G401 (cell line): ENCODE measurements at regions not wholly inside any gene's neighbourhood (a gene's known extent, or its start where the extent isn't known, plus 50 kb on each side); places are given as distances from the start of the nearest gene placed in this dataset.

Experiments used
- DNase-seq: peaks from one replicate; pipeline ENCODE4 v3.0.0-alpha.2; 2015; ENCODE audit warnings: low spot score
- in situ Hi-C: cut with HindIII; loops from 2 replicates; pipeline ENCODE4 v1.10.0; 2016; ENCODE audit warnings: low sequenced_read_pairs, mixed read lengths

DNA sequence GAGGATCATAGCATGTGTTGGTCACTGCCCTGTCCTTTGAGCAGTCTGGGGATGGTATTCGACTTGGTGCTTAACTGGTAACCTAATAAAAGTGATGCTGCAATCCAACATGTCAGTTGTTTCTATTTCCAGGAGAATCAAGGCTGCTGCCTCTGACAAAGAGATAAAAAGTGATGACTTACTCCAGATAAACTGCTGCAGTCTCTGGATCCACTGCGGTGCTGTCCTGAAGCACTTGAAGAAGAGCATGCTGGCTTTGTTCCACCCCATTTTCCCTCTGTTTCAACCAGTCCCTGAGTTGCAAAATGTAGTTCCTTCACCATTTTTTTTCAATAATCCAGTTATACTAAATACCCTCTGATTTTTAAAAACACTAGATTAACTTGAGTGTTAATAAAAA lies 403.5 kb upstream of the ANKRD30A start:
- no peak for DNase-seq
- in situ Hi-C loops: no loop called here

DNA sequence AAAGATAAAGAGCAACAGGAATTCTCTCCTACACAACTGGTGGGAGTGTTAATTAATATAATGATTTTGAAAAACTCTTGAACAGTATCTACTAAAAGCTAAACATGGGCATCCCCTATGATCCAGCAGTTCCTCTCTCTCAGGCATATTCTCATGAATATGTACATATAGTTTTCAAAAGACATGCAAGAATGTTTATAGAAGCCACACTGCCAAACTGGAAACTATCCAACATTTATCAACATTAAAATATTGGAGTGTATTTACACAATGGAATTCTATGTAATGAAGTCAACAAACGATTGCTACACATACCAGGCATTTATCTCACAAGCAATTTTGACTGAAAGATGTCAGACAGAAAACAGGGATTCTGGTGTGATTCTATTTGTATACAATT lies 404.5 kb upstream of the ANKRD30A start:
- in situ Hi-C loops: no loop called here
- no peak for DNase-seq

DNA sequence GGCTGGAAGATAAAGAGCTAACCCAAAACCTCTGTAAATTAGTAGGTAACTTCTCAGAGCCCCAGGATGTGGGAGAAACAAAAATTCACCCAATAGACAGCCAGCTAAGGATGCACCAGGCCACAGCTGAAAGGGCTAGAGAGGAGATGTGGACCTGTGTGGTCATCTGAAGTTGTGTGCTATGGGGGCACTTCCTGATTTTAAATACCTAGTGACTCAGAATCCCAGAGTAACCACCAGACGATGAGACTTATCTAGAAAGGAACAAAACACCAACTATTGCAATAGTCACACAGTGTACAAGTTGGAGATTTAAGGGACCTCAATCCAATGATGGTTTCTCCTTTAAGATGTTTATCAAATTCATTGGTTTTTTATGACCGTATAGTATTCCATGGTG lies 408.3 kb upstream of the ANKRD30A start:
- no peak for DNase-seq
- in situ Hi-C loops: no loop called here

DNA sequence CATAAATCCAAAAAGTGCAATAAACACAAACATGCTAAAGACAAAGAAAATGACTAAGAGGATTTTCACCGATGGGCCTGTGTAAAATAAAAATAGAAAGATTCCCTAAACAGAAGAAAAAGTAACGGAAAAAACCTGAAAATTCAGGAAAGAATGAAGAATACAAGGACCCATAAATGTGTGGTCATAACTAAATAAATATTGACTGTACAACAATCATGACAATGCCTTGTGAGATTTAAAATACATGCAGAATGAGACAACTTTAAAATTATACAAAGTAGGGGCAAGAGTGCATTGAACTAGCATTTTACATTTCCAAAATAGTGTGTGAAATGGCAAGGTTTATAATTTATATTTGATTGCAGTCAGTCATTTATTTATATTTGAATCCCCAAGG lies 409.1 kb upstream of the ANKRD30A start:
- in situ Hi-C loops: no loop called here
- DNase-seq: no peak

DNA sequence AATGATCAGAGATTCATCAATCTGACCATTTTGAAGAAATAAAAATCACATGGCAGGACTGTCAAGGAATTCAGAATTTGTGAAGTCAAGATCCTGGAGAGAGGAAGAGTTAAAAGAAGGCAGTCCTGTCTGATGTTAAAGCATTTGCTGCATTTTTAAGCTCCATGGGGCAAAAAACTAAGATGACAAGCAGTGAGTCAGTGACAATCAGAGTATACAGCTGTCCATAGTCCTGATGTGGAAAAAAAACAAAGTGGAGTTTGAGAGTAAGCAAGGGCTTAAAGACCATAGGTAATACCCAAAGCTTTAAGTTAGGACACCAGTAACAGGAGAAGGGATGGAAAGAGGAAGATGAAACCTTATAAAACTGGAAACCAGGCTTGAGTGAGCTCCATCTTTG lies 412.7 kb upstream of the ANKRD30A start:
- DNase-seq: no peak
- in situ Hi-C loops: no loop called here

GRCh38 chr10:36711361-36711760 lies 414.0 kb upstream of the ANKRD30A start:
- no peak for DNase-seq
- in situ Hi-C loops: no loop called here

GRCh38 chr10:36704124-36704523 lies 421.3 kb upstream of the ANKRD30A start:
- in situ Hi-C loops: no loop called here
- DNase-seq: no peak

GRCh38 chr10:36703179-36703578 lies 422.2 kb upstream of the ANKRD30A start:
- DNase-seq: no peak
- in situ Hi-C loops: no loop called here

DNA sequence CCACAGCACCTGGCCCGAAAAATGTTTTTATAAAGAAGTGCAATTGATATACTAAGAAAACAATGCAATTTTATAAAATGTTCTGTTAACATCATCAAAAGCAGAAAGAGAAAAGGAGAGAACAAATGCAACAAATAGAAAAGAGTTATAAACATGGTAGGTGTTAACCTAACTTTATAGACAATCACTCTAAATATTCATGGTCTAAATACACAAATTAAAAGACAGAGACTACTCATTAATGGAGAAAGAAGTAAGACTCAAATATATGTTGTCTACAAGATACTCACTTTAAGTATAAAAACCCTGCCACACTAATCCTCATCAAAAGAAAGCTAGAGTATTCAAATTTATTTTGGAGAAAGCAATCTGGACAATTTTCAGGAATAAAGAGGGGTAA lies 425.3 kb upstream of the ANKRD30A start:
- DNase-seq: no peak
- in situ Hi-C loops: no loop called here

DNA sequence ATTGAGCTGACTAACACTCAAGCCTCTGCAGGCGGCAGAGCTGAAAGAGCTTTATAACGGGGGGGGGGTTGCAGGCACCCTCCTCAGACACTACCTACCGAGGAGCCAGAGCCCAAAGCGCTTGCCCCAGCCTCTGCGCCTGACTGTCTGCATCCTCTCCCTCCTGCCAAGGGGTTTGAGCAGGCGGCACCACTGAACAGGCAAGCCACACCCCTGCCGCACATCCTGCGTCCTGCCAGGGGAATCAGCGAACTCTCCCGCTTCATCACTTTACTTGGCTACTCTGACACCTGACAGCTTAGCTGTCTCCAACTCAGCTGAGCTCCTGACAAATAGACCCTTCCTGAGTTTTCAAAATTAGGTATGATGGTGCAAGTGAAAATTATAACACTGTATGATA lies 432.6 kb upstream of the ANKRD30A start:
- no peak for DNase-seq
- in situ Hi-C loops: no loop called here

GRCh38 chr10:36688717-36689116 lies 436.7 kb upstream of the ANKRD30A start:
- in situ Hi-C loops: no loop called here

DNA sequence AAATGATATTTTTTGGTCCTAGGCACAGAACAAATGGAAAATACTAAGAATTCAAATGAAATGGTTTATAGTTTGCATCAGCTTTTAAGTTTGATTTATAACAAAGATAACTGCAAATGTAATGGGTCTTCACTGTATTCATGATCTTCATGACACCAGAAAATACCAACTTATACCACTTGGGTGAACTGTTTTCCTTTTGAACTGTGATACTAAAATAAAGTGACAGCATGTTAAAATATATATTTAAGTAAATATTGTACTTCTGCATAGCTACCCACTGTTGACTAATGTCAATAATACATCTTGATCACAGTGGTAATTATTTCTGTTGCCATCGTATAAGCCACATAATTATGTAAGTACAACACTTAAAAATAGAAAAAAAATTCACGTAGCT lies 442.0 kb upstream of the ANKRD30A start:
- in situ Hi-C loops: no loop called here

More at GRCh38 chr10:36688717-36689116, 436.7 kb upstream of the ANKRD30A start:
- DNase-seq: no peak

GRCh38 chr10:36681751-36682632 lies 443.4 kb upstream of the ANKRD30A start:
- in situ Hi-C loops: no loop called here
- no peak for DNase-seq

More for the DNA sequence above, 442.0 kb upstream of the ANKRD30A start:
- no peak for DNase-seq

- in situ Hi-C loops: no loop called here
These were observed 445.8 kb upstream of the ANKRD30A start for GRCh38 chr10:36679554-36679953.

GRCh38 chr10:36677431-36677768 lies 448.0 kb upstream of the ANKRD30A start:
- in situ Hi-C loops: no loop called here
- DNase-seq: no peak

More at GRCh38 chr10:36679554-36679953, 445.8 kb upstream of the ANKRD30A start:
- no peak for DNase-seq

DNA sequence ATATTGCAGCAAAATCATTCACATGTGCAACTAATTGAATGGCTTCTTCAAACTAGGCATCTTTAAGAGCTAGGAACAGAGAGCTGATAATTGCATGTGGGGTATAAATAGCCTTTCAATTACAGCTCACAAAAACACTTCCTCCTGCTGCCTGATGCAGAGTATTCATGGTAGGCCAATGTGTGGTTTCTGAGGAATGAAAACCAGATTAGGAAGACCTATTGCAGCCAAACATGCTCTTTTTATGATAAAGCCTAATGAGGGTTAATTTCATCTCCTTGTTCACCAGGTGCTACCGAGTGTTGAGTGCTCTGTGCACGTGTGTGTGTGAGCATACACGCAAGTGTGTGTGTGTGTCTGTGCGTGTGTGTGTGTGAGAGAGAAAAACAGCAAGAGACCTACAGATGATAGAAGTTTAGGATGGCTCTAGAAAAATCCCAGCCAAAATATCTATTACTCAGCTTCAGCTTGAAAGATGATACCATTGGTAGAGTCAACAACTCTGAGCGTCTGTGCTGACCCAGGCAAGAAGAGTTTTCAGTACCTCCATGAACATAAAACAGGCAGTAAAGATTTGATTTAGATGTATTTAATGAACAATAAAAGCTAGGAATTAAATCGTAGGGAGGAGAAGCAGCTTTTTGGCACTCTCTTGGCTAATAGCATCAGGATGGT lies 448.5 kb upstream of the ANKRD30A start:
- no peak for DNase-seq

DNA sequence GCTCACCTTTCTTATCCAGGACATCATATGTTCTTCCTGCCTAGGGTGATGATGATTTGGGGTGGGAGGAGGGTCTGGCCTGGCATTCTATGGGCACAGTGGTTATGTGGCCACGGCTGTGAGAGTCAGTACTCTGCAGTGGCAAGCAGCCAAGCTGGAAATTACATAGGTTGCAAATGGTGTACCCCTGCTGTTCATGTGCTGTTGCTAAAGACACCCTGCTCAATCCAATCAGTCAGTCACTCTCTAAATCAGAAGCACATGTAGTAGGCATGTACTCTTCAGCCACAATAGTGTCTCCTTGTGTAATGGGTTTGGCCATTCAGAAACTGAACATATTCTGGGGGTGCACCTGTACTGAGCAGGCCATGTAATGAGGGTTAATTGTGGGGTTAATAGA lies 449.1 kb upstream of the ANKRD30A start:
- in situ Hi-C loops: no loop called here
- DNase-seq: no peak

More for the DNA sequence above, 448.5 kb upstream of the ANKRD30A start:
- in situ Hi-C loops: no loop called here

DNA sequence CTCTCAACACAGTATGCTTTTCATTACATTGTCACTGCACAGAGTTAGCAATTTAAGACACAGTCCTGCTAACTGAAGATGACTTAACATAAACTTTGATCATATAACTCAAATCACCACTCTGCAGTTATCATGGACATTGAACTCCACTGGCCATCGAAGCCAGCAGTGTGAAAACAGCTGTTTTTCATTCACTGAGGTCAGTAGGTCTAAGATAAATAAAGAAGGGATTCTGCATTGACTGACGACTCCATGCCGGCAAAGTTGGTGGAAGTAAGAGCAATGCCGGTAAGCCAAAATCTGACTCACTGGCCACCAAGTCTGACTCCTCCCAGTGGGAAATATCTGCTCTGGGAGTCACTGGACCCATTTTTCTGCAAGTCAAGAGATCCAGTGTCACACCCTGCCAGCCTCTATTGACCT lies 449.9 kb upstream of the ANKRD30A start:
- in situ Hi-C loops: no loop called here
- no peak for DNase-seq

- in situ Hi-C loops: no loop called here
- no peak for DNase-seq
These were observed 453.8 kb upstream of the ANKRD30A start for GRCh38 chr10:36671607-36672006.

DNA sequence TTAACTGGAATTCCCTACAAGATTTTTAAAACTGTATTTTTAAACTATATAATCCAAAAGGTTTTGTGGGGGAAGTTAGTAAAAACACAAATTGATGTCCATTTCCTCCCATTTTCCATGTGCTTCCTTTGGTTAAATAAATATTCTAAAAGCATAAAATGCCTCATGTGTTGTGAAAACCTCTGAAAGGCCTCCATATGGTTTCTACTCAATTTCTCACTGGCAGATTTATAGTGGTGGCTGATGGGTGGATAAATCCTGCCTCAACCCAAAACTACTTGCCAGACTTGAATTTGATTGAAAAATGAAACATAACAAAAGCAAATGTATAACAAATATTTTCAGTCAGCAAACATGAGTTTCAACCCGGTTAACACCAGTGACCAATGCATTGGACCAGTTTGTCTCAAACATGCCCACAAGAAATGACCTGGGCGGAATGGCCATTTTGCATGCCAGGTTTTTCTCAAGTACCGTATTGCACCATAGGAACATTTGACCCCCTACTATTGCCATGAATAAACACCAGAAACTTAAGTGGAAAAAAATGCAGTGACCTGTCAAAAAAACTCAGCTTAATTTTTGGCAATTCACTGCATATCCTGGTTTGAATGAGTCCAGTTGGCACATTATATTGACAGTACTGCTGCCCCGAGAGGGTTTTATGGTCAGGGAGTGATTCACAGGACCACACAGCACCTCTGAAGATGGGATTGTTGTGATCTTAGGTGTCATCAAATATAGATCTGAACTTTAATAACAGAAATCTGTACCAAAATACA lies 454.6 kb upstream of the ANKRD30A start:
- in situ Hi-C loops: no loop called here
- no peak for DNase-seq
